Erythroblast (primary cell): ENCODE measurements at regions not wholly inside any gene's neighbourhood (a gene's known extent, or its start where the extent isn't known, plus 50 kb on each side); places are given as distances from the start of the nearest gene placed in this dataset.

ENCODE experiments used
- GATA1 ChIP-seq: IDR thresholded peaks from 2 replicates; pipeline ENCODE4 v1.6.1; 2011; ENCODE audit warnings: low read depth, mild to moderate bottlenecking, control low read depth, low read length, moderate library complexity
- POLR2A ChIP-seq: IDR thresholded peaks from 2 replicates; pipeline ENCODE4 v1.6.1; 2011; ENCODE audit warnings: mild to moderate bottlenecking, low read length

DNA sequence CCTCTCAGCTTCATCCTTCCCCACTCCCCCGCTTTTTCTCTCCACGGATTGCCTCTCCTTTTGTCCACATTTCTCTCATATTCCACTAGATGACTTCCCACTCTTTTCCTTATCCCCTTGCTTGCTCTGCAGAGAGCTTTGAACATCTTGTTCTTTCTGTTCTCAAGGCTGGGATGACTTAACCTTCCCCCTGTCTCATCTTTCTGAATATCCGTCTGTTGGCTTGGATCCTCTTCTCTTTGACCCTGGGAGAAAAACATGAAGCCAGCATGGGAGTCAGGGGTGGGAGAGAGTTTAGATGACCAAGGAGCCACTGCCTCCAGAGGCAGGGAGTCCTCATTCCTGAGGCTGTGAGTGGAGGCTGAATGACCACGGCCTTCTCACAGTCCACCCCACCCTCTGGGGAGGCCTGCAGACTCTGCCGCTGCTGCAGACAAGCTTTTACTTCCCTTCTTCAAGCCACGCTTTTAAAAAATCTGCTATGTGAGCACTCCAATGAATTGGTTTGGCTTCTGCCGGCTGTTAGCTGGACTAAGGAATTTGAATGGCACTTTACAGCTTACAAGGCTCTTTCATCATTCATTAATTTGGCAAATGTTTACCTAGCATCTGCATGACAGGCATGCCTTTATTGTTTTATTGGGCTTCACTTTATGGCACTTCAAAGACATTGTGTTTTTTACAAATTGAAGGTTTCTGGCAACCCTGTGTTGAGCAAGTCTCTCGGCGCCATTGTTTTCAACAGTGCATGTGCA lies 111.6 kb upstream of the SLC6A6 start:
- TF ChIP-seq POLR2A (no peak), GATA1 (no peak)
